Suppressor macrophage treated with lipopolysaccharide for 1 hour (primary cell): ENCODE measurements at regions not wholly inside any gene's neighbourhood (a gene's known extent, or its start where the extent isn't known, plus 50 kb on each side); places are given as distances from the start of the nearest gene placed in this dataset.

Source experiments
- DNase-seq, 3 donors: peaks; one replicate each; pipeline ENCODE4 v3.0.0-alpha.2; 2020 to 2022

DNA sequence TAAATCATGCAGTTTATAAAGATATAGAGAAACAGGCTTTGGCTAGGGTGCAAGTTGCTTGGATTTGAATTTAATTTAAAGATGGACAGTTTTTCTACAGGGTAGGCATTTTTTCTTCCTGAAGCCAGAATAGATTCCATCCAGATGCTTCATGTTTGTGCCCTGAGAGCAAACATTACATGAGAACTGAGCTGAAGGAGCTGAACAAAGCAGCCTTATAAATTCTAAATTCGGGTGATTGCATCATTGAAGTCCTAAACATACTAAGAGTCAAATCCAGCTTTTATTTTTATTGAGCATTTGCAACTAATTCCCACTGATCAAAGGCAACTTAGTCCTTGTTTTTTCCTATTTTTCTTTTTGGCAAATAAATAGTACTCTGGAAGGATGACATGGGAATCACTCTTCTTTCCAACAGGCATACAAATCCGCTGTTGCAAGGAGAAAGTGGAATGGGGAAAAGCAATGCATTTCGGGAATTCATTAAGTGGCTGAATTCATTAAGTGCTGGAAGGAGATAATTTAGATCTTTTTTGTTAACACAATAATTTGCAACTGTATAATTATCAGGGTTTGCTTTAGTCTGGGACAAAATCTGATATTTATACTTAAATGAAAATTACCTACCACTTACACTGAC lies 828.0 kb downstream of the SLC4A3 start:
- no peak for DNase-seq

DNA sequence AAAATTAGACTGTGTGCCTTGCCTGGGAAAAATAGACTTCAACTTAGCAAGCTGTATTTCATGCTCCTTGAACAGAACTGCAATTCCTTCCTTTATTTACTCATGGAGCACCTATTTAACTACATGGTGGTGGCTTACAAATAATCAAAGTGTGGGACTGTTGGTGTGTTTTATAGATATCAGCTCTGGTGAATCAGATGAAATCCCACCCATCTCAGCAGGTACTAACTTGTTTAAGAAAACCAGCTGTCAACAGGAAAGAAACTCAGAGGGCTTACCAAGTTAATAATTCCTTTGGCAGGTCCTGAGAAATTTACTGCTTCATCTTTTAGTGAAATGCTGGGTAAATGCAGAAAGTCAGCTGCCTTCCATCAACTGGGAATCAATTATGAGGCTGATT lies 830.6 kb downstream of the SLC4A3 start:
- no peak for DNase-seq

DNA sequence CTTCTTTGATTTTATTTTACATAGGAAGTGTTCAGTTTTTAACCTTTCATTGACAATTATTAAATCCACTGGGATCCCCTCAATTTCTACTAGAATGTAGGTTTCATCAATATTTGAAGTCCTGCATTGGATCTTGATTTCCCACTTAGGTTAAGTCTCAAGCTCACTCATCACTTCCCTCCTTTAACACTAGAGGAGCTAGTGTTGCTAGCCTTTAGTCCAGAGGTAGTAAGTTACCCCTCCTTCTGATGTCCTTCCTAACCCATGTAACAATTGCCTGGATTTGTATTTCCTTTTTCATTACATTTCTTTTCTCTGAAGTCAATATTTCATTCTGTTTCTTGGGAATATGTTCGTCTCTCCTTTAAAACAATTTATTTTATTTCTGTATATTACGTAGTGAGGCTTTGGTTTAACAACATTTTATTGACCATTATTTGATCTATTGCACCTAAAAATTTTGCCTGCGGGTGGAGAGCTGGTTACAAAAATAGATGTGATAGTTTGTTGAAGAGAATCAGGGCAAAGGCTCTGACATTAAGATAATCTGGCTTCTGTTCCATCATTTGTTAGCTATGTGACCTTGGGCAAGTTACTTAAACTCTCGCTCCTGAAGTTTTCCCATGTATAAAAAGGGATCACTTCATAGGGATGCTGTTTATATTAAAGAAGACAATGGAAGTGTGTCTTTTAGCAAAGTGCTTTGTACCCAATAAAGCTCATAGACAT lies 833.0 kb downstream of the SLC4A3 start:
- DNase-seq = no peak

DNA sequence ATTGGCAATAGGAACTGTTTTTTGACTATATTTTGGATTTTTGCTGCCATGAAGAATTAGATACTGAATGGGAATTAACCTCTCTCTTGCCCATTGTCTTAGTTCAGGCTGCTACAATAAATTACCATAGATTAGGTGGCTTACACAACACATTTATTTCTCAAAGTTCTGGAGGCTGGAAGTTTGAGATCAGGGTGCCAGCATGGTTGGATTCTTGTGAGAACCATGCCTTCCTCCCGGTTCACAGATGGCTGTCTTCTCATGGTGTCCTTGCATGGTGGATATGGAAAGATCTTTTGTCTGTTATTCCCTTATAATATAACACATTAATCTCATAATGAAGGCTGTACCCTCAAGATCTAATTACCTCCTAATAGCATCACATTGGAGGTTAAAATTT lies 836.4 kb downstream of the SLC4A3 start:
- DNase-seq = no peak

DNA sequence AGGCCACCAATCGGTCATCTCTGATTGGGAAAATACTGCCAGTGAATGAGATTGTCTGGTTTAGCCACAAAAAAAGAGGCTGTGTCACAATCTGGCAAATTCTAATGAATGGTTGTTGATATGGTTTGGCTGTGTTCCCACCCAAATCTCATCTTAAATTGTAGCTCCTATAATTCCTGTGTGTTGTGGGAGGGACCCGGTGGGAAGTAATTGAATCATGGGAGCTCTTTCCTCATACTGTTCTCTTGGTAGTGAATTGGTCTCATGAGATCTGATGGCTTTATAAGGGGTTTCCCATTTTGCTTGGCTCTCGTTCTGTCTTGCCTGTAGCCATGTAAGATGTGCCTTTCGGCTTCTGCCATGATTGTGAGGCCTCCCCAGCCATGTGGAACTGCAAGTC lies 838.3 kb downstream of the SLC4A3 start:
- DNase-seq = no peak

DNA sequence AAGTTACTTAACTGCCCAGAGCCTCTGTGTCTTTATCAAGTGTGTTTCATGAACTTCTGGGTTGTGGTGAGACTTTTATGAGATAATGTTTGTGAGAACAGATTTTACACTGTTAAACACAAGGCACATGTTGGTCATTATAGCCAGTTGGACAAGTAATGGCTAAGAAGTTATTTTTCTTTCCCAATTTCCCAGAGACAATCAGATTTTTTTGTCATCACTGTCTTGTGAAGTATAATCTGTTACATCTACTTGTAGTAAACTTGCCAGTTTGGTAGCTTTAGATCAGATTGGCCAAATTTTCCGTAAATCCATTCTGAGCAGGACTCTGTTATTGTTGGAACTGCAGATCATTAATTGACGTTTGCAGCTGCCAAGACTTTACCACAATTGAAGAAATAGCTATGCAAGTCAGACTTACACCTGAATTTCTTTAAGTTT lies 838.8 kb downstream of the SLC4A3 start:
- no peak for DNase-seq

DNA sequence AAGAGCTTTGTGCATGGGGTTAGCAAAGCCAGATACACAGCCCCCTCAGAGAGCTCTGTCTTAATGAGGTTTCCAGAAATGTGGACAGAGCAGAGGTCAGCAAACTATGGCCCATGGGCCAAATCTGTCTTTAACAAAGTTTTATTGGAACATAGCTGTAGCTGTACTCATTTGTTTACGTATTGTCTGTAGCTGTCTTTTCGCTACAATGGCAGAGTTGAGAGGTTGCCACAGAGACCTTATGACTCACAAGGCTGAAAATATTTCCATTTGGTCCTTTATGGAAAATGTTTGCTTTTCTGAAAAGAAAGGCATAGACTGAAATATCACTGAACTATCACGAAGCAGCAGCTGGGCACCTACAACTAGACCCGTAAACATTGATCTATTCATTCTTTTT lies 841.8 kb downstream of the SLC4A3 start:
- no peak for DNase-seq

DNA sequence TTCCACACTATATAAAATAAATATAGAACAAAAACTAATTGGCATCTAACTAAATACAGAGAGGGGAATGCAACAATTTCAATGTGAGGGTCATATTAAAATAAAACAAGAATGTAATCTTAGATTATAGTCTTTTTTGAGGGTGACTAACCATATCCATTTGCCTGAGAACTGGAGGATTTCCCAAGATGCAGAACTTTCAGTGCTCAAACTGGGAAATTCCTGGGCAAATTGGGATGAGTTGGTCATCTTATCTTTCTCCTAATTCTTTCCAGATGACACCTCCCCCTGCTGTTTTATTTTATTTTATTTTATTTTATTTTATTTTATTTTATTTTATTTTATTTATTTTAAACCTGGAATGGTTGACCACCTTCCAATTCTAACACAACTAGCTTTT lies 846.2 kb downstream of the SLC4A3 start:
- DNase-seq = no peak

DNA sequence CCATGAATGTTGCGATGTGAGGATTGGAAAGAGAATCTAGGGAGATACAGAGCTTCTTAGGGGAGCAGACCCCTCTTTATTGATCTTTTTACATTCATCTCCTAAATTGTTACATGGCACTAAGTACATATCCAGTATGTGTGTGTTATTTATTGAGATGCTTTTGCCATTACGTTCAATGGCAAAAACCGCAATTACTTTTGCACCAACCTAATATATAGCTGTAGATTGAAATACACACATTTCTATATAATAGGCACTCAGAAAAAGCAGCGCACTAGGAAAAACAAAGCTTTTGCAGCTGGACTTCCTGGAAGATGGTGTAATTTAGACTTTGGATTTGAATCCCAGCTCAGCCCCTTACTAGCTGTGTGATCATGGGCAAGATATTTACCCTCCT lies 849.4 kb downstream of the SLC4A3 start:
- no peak for DNase-seq

DNA sequence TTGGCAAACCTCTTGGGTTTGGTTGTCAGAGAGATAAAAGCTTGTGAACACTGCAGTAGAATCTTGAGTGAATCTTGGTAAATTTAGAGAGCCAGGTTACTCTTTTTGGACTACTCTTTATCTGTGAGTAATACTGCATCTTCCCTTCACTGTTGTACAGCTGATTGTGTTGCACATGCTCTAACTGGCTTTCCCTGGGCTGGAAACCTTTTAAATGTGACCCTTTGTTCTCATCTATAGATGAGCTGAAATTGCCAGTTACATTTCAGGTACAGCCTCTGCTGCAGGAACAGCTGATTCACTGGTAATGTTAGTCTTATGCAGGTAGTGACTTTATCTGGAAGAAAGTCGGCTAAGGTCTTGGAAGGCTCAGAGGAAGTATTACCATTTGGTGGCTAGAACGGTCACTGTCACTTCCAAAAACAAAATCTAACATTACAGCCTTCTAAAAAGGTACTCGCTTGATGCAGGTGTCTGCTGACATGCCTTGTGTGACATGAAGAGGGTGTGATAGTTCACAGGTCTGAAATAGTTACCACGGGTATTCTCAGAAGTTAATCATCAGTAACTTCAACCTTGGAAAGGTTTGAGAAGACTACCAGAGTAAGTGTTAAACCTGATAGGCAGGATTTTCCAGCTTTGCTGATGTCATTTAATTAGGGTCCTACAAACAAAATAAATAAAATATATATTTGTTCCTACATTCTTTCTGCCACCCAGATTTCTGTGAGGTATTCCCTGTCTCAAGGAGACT lies 851.1 kb downstream of the SLC4A3 start:
- no peak for DNase-seq

DNA sequence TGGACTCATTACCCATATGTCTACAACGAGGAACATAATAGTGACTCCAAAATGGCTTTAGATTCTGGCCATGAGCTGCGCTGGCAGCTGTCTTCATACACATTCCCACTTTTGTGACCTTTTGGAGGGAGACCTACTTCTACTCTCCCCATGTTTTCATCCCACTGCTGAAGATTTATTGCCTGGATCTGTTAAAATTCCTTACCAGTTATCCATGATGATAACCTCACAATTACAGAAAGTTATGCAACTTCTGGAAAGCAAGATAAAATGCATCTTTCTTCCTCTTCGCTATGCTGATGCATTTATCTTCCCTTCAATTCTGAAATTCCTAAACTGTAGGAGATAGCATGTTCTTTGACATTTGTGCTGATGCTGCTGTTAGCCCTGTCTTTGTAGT lies 855.3 kb downstream of the SLC4A3 start:
- DNase-seq = no peak

DNA sequence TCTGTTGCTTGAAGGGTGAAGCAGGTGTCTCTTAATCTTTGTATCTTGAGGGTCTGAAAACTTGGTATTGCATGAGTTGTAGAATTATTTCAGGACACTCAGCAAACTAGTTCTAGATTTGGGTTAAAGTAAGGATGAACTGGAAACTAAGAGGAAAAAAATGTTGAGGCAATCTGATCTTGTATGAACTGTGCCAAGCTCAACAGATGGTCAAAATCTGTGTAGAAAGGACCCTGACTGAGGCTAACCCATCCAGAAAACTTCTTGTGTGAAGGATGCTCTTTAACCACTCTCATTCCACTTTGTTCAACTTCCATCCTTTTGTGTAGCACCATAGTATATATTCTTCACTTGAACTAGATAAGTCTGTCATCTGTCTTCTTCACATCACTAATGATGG lies 861.7 kb downstream of the SLC4A3 start:
- no peak for DNase-seq

DNA sequence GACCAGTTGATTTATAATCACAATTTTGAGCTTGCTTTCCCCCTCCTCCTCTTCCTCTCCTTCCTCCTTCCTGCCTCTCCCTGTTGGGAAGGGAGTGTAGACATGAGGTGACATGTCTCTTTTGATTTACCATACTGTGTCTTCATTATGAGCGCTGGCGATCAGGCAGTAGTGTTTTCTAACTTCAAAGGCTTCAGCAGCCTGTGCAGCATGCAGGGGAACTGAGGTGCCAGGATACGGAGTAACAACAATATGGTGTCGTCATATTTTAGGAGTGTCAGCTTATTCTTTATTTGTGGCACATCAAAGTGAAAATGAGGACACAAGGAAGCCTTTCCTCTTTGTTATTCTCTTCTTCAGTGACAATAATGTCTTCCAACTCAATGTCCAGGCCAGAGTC lies 864.2 kb downstream of the SLC4A3 start:
- no peak for DNase-seq

DNA sequence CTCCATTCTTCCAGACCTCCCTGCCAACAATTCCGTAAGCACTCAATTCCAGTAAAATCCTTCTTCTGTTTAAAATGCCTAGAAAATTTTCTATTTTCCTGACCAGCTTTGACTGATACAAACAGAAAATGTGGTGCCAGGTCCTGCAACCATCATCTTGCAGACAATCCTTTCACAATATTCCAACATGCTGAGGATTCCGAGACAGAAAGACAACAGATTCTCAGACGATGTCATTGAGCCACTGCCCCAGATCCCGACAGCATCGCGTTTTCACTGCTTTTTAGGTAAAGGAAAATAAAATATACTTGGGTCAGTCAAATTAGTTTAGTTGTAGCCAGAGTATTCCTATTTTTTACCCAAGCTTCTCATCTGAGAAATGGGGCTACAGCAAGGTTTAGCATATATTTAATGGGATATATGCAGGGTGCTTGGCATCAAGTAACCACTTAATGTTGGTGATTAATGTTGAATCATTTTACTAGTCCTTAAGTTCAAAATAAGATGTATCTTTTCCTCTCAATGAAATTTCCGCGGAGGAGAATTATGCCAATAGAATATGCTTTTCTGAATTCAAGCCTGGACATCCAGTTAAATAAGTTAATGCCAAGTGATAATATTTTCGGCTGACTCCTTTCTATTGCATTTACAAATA lies 866.6 kb downstream of the SLC4A3 start:
- DNase-seq = no peak

DNA sequence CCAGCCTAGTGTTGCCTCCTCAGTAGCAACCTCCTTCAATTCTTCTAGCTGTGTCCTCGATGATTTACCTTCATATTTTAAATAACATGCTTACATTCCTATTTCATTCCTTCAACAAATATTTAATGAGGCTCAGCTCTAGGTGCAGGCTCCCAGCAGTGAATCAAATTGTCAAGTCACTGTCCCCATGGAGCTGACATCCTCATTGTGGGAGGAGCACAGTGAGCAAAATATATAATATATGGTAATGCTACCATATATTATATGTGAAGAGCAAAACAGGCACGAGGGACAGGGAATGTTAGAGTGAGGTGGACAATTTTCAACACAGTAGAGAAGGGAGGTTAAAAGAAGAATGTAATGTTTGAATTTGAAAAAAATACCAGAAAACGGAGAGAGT lies 869.1 kb downstream of the SLC4A3 start:
- no peak for DNase-seq

DNA sequence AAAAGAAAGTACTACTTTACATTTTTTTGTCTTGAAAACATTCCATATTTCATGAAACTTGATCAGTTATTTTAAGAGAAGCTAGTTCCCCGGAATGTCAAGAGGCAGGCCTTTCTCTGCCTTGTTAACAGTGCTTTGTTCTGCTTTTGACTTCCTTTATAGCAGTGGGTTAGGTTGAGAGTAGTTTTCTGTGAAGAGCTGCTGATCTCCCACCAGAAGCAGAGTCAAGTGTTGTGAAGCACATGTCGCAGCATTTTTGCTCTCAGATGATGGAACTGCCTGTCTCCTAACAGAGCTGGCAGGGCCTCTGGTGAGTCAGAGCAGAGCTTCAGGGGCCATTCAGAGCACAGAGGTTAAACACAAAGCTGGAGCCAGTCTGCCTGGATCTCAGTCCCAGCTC lies 871.8 kb downstream of the SLC4A3 start:
- no peak for DNase-seq

DNA sequence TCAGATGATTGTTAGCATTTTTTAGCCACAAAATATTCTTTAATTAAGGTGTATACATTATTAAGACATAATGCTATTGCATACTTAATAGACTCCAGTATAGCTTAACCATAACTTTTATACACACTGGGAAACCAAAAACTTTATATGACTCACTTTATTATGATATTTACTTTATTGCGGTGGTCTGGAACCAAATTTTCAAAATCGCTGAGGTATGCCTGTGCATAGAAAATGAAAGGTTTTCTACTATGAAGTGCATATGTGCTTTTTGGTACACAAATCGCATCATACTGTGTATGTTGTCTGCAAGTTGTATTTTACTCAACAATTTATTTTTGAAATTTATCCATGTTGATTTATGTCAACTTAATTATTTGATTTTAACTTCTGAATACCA lies 875.1 kb downstream of the SLC4A3 start:
- no peak for DNase-seq

DNA sequence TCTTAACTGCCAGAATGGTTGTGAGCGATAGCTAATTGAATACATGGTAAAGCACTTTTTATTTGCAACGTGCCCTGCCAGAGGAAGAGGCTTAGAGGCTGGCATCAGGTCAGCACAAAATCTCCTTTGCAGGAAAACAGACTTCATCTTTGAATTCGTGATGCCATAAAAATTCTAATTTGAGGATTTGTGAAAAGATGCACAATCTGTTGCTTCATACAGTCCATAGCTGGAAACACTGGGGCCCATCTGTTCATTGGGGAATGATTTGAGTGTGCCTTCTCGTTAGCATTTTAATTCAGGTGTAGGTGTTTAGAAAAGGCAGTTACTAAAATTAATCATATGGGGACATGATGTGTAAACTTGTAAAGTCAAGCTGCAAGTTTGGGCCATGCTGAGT lies 876.0 kb downstream of the SLC4A3 start:
- DNase-seq = no peak

DNA sequence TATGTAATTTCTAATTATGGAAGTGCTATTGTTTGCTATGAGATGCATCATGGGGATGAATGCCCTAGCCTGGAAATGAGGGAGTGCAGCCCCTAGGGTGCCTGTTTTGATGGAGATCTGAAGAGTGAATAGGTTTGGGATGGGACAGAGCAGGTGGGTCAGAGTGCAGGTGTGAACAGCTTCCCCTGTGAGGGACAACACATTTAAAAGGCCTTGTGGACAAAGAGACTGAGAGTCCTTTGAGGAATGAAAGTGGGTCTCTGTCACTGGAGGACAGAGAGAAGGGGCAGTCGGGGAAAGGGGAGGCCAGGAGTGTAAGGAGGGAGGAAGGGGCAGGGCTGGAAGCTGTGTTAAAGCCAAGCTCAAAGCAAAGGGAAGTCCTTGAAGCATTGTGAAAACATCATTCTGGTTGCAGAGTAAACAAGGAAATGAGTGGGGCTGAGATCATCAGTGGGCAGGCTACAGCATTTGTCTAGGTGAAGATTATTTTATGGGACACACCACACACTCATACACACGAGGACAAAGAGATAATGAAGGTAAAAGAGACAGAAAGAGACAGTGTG lies 877.6 kb downstream of the SLC4A3 start:
- DNase-seq = no peak

DNA sequence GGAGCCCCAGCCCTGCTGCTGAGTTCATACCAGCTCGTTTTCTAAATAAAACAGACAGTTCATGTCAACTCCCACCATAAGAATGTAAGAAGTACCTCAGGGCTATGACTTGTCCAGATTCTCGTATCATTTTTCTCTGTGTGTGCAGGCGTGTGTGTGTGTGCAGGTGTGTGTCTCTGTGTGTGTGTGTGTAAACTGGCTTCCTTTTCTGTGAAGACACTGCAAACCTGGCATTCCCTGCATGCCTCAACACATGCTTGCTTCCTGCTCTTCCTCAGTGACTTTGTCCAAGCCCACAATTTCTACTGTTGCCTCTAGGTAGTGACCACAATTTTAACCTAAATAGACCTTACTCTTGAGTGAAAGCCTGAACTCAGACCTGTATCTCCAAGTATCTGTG lies 879.0 kb downstream of the SLC4A3 start:
- no peak for DNase-seq

DNA sequence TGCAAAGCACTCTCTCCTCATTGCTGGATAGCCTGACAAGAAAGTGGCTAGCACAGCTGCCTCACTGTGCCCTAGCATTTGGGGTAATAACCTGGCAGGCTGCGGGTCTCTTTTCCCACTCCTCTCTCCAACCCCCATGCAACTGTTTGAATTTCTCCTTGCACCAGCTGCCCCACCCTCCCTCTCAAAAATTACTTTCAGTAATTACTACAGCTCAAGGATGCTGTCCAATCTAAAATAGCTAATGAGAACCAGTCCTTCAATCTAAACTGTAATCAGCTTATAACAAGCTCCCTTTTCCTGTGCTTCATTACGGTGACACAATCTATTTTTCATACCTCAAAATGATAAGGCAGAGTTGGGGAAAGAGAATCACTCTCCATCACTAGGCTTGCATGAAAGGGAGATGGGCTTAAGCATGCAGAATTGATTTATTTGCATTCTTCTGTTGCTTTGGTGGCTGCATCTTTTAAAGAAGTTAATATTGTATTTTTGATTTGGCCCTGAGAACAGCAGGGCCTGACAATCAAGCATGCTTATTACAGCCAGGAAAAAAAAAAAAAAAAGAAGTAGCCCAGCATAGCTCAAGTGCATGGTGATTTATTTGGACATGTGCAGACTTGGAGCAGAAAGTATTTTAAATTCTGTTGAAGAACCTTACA lies 881.8 kb downstream of the SLC4A3 start:
- no peak for DNase-seq

DNA sequence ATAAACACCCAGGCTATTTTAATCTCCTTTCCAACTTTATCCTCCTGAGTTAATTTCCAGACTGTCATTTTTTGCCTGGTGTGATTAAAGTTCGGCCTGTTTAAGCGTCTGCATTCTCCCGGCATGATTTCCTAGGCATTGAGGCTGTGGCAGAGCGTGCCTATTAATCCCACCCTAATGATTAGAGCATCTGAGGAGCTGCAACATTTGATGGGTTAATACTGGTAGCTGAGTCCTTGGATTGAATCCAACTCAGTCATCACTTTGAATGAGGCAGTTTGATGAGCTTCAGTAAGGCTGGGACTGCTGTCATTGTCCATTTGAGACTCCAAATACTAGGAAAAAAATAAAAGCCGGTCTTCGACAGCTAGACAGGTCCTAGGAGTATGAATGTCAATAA lies 882.5 kb downstream of the SLC4A3 start:
- no peak for DNase-seq

DNA sequence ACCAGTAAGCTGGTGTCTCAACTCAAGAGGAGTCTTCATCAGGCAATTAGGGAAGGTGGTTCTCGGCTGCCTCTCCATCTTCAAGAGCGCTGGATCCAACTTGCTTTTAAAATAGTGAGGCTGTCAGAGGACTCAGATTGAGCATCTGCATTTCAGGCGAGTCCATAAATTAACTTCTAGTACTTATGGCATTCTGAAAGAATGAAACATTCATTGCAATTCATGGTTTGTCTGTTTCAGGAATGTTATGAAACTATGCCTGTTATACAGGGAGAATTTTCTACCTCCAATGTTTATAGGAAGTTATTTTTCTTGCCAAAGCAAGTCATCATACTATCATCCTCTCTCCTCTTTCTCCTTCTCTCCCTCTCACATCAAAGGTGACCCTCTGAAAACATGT lies 883.2 kb downstream of the SLC4A3 start:
- no peak for DNase-seq
